ENCODE measurements at regions not wholly inside any gene's neighbourhood (a gene's known extent, or its start where the extent isn't known, plus 50 kb on each side); places are given as distances from the start of the nearest gene placed in this dataset.

DNA sequence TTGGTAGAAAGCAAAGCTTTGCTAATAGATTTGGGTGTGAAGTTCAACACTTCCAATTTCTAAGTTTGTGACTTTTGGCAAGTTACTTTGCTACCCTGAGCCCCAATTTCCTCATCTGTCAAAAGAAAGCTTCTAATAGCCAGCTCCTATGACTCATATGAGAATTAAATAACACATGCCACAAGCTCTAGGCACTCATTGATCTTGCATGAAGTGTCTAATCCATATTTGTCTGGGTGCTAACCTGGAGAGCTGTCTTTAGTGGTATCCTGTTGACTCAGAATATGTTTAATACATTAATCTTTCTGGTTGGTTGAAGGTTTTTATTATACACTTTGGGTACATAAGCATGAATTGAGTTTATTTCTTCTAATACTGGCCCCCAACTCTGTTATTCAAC lies 188.8 kb downstream of the POSTN start:
- no peak for DNase-seq (ENCODE audit: low spot score)

- DNase-seq (ENCODE audit: low spot score) = no peak
Measured at GRCh38 chr13:37407156-37407555, 191.4 kb downstream of the POSTN start.

DNA sequence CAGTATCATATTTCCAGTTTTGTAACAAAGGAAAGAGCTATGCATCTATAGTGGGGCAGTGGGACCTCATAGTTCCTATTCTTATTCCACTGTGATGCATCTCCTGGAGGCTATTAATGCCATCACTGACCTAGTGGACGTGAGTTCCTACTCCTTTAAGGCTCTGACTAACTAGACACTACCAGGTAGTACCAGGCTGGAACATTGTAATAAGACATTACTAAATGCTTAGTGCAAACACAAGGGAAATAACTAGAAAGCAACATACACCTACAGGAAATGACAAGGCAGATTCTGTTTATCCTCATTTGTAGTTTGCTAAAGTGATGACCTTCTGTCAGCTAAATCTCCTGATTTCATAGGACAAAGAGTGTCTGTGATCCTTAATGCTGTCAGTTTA lies 192.5 kb downstream of the POSTN start:
- no peak for DNase-seq (ENCODE audit: low spot score)

GRCh38 chr13:37403776-37404527 lies 194.6 kb downstream of the POSTN start:
- DNase-seq (ENCODE audit: low spot score) = peak; percentile 17

GRCh38 chr13:37401721-37402120 lies 196.8 kb downstream of the POSTN start:
- no peak for DNase-seq (ENCODE audit: low spot score)

DNA sequence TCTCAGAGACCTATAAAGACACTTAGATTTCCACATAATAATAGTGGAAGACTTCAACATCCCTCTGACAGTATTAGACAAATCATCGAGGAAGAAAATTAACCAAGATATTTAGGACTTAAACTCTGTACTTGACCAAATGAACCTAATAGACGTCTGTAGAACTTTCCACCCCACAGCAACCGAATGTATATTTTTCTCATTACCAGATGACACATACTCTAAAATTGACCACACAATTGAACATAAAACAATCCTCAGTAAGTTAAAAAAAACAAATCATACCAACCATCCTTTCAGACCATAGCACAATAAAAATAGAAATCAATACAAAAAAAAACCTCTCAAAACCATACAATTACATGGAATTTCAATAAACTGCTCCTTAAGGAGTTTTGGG lies 201.0 kb downstream of the POSTN start:
- DNase-seq (ENCODE audit: low spot score) = no peak

DNA sequence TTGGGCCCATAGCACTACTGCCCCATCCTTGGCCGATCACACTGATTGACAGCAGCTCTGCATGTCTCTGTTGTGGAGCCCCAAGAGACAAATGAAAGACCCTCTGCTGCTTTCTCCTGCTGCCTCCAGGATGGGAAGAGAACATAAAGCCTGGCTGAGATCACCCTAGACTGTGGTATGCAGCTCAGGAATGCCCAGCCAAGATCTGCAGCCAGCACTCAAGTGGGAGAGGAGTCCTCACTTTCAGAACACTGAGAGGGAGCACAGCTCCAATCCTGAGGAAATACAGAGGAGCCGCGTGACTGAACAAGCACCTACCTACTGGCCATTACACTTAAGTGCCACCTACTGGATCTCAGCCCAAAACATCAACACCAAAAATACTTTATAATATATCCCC lies 203.0 kb downstream of the POSTN start:
- DNase-seq (ENCODE audit: low spot score) = no peak

GRCh38 chr13:37392389-37392788 lies 206.2 kb downstream of the POSTN start:
- DNase-seq (ENCODE audit: low spot score) = no peak

- DNase-seq (ENCODE audit: low spot score) = no peak
Measured at GRCh38 chr13:37390735-37391134, 207.8 kb downstream of the POSTN start.

DNA sequence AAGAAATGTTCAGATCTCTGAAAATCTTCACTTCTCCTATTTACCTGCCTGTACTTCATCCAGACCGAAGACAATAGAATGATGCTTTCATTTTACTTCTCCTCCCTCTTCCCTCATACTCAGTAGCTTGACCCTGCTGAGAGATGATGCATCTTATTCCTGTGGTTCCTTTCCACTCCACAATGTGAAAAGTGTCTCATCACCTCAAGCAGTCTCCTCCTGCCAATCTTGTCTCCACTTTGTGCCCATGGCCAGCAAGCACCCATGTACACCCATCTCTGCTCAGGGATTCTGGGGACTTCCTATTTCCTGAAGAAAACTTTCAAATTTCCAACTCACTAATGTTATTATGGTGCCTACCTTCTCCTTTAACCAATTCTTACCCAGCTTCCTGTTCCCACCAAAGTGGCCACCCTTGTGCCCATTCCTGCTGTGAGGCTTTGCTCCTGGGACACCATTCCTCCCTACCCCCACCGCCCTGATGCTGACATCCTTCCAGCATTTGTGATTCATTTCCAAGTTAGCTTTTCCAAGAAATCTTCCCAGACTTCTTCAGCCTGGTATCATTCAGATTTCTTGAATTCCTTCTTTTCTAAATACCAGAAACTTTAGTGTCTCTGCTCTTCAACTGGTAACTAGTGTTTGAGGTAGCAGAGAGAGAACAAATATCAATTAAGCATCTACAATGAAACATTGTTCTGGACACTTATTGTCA lies 212.5 kb downstream of the POSTN start:
- peak; percentile 25 for DNase-seq (ENCODE audit: low spot score)

GRCh38 chr13:37385248-37385647 lies 213.3 kb downstream of the POSTN start:
- no peak for DNase-seq (ENCODE audit: low spot score)

DNA sequence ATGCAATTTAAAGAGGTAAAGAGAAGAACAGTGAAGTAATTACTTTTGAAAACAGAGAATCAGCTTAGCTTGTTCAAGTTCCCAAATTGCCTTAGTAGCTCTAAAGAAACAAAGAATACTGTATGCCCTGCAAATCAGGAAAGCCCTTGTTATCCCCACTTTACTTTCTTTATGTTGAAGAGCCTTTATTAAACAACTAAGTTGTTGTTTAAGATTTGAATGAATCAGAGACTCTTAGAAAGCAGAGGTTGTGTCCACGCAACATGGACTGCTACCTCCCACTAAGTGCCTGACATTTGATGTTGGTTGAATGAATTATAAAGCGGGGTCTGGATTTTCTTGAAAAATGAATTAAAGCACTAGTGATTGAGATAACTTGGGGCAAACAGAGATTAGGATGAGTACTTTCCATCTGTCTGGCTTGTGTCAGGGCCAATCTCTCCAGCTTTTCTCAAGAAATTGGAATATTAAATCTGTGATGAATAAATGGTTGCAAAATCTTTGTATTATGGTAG lies 214.7 kb downstream of the POSTN start:
- no peak for DNase-seq (ENCODE audit: low spot score)

DNA sequence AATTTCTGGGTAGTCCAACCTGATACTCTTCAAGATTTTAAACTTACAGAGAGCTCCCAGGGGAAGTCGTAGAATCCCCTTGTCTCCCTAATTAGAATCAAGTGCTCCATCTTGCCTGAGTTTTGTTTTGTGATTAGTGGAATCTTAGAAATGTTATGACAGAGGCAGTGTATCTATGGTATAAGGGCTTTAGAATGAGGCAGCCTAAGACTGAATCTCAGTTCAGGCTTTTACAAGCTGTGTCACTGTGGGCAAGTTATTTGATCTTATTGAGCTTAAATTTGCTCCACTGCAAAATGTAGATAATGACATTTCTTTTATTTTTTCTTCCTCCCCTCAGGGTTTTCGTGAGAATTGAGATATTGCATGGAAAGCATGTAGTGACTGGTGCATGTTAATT lies 215.5 kb downstream of the POSTN start:
- no peak for DNase-seq (ENCODE audit: low spot score)

DNA sequence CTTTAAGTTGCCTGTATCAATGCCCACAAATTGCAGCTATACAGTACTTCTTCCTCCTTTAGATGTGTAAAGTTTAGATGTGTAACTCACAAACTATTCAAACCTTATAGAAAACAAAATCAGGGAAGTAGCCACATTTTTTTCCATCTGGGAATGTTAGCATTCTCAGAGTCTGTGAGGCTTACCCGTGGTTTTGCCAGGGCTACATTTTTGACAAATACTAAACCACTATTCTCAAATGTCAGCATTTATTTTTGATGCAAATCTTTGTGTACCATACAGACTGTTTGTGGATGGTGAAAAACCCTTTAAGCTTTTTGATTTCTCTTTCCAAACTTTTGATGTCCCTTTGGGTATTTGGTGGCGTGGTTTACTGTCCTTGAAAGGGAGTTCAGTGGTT lies 216.4 kb downstream of the POSTN start:
- DNase-seq (ENCODE audit: low spot score) = no peak

DNA sequence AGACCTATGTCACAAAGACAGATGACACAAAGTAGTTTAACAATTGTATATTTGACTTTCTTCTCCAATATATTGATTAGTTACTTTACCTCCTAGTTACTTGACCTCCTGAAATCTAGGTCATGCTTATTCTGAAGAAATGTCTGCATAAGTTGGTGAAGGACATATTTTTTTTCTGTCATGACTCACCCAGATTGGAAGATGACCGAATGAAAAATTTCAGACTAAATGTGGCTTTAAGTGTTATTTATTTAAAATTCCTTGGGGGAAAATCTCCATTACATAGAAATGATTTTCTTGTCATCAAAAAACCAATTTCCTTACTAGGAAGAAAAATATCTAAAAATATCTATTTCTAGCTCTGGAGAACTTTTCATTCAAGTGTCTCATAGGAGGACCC lies 217.1 kb downstream of the POSTN start:
- DNase-seq (ENCODE audit: low spot score) = no peak

- no peak for DNase-seq (ENCODE audit: low spot score)
Measured at GRCh38 chr13:37379841-37380240, 218.7 kb downstream of the POSTN start.

DNA sequence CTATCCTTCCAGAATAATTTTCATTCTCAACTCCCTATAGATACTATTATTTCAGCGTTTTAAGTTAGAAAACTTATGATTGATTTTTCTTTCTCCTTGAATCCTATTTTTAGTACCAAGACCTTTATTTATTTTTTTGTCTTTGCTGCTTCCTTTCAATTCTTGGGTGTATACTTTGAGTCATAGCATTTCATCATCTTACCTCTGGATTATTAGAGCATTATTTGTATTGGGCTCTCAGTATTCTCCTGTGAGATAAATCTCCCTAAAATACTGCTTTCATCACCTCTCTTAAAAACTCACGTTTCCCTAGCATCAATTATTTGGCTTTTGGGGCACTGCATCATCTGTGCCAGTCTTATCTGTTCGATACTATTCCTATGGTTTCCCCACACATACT lies 222.8 kb downstream of the POSTN start:
- DNase-seq (ENCODE audit: low spot score) = no peak

GRCh38 chr13:37375071-37375470 lies 223.5 kb downstream of the POSTN start:
- DNase-seq (ENCODE audit: low spot score) = no peak

DNA sequence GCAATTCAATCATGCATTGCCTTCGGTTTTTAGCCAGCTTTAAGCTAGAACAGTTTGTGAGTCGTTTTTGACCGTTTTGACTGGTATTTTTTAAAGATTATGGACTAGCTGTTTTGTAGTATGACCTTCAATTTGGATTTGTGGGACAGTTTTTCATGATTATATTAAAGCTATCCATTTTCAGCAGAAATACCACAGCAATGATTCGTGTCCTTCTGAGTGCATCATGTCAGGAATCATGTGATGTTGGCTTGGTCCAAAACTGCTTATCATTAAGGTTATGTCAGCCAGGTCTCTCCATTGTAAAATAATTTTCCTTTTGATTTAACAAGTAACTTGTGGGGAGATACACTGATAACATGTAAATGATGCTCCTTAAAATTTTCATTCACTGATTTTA lies 229.0 kb downstream of the POSTN start:
- no peak for DNase-seq (ENCODE audit: low spot score)

- no peak for DNase-seq (ENCODE audit: low spot score)
Measured at GRCh38 chr13:37368501-37368900, 230.1 kb downstream of the POSTN start.

- DNase-seq (ENCODE audit: low spot score) = no peak
Measured at GRCh38 chr13:37366044-37366770, 232.4 kb downstream of the POSTN start.

- DNase-seq (ENCODE audit: low spot score) = no peak
Measured at GRCh38 chr13:37365496-37365895, 233.1 kb downstream of the POSTN start.

DNA sequence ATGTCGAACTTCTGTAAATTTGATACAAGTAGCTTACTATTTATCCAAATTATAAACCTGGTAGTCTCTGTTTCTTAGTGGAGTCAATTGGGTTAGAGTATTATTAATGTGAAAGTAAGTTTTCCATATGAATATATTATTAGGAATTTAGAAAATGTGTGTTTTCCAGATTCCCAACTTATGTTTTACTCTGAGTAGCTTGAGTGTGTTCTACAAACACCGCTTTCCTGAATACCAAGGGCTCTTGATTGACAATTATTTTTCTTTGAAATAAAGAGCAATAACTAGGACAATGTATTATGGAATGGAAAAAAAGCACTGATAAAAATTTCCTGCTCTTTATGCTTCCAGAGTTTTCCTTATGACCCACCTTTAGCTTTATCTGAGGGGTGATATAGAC lies 233.6 kb downstream of the POSTN start:
- no peak for DNase-seq (ENCODE audit: low spot score)
